Vagina (tissue), 2 donors: ENCODE measurements at regions not wholly inside any gene's neighbourhood (a gene's known extent, or its start where the extent isn't known, plus 50 kb on each side); places are given as distances from the start of the nearest gene placed in this dataset.
"Not testable (repeated sequence)": the region's sequence is repeated elsewhere in the genome, so short reads cannot be mapped to it uniquely, and the experiment has no call there.

Source experiments
- DNase-seq, 2 donors: peaks; one replicate each; pipeline ENCODE4 v3.0.0-alpha.2; 2017; ENCODE audit errors: extremely low spot score in 2 of 2
- H3K27ac ChIP-seq: fragments of 200-600 bp; sonication (generic); one replicate; pipeline ENCODE4 v1.5.1; 2019
- H3K27me3 ChIP-seq: fragments of 200-600 bp; sonication (generic); one replicate; pipeline ENCODE4 v1.5.1; 2019
- H3K36me3 ChIP-seq, 2 donors: fragments of 200-600 bp; sonication (generic); one replicate each; pipeline ENCODE4 v1.5.1; 2017 to 2019
- H3K4me1 ChIP-seq: fragments of 200-600 bp; sonication (generic); one replicate; pipeline ENCODE4 v1.5.1; 2019
- H3K4me3 ChIP-seq, 2 donors: fragments of 200-600 bp; sonication (generic); 1 replicate in 1 of 2; 2 replicates in 1 of 2; pipeline ENCODE4 v1.5.1; 2016 to 2019
- H3K9me3 ChIP-seq: fragments of 200-600 bp; sonication (generic); one replicate; pipeline ENCODE4 v1.5.1; 2019
- CTCF ChIP-seq, 3 experiments: fragments of 450-650 bp in 2 of 3; fragments of 200-600 bp in 1 of 3; sonication (generic) in 1 of 3; IDR thresholded peaks; one replicate each; pipeline ENCODE4 v1.5.1; 2017 to 2019; ENCODE audit warnings: antibody characterized with exemption in 3 of 3, mild to moderate bottlenecking in 2 of 3, moderate library complexity in 2 of 3
- POLR2A ChIP-seq, 2 donors: fragments of 450-650 bp; IDR thresholded peaks; one replicate each; pipeline ENCODE4 v1.6.1; 2017; ENCODE audit warnings: antibody characterized with exemption in 2 of 2, mild to moderate bottlenecking in 2 of 2, moderate library complexity in 2 of 2
- POLR2AphosphoS5 ChIP-seq, 2 donors: sonication (generic); formaldehyde crosslinking; IDR thresholded peaks; one replicate each; pipeline ENCODE4 v1.9.0; 2017; ENCODE audit warnings: antibody characterized with exemption in 2 of 2, mild to moderate bottlenecking in 2 of 2, low read depth in 1 of 2; ENCODE audit not compliant: insufficient read depth in 1 of 2
- intact Hi-C: fragments of 100-400 bp; cut with DNase I; formaldehyde crosslinking; loops from one replicate; pipeline ENCODE4 v1.15.1; 2023

DNA sequence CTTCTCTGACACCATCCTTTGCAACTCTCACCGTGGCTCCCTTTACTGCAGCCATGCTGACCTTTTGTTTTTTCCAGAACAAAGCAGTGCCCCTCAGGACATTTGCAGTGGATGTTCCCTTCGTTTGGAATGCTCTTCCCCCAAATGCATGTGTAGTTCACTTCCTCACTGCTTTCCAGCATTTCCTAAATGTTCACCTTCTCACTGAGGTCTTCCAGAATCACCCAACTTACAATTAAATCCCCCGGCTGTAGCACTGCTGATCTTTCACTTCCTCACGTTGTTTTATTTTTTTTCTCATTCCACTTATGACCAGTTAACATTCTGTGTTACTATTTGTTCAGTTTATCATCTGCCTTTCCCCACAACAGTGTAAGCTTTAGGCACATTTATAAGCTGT is 73.1 kb downstream of the GASK1B start:
- Histone ChIP-seq H3K4me1 (peaks cover 7% of the 10 kb centered on the region), H3K27me3 (no peaks in the 10 kb centered on the region), H3K4me3 (no peak overlapping the region), H3K36me3 (no peaks in the 10 kb centered on the region), H3K27ac (no peak overlapping the region), H3K9me3 (no peaks in the 10 kb centered on the region)
- TF ChIP-seq POLR2A (IDR thresholded peaks at IDR 0.05), result no peak
- no peak for TF ChIP-seq POLR2AphosphoS5 (IDR thresholded peaks at IDR 0.05; ENCODE audit: insufficient read depth in 1 of 2, low read depth in 1 of 2)
- no peak for TF ChIP-seq CTCF (IDR thresholded peaks at IDR 0.05)
- intact Hi-C loops, result no loop called here
- no peak for DNase-seq

DNA sequence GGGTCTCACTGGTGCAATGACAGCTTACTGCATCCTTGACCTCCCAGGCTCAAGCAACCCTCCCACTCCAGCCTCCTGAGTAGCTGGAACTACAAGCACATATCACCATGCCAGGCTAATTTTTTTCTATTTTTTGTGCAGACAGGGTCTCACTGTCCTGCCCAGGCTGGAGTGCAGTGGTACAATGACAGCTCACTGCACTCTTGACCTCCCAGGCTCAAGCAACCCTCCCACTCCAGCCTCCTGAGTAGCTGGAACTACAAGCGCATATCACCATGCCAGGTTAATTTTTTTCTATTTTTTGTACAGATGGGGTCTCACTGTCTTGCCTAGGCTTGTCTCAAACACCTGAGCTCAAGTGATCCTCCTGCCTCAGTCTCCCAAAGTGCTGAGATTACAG is 74.0 kb downstream of the GASK1B start:
- no peaks in the 10 kb centered on the region for H3K36me3 ChIP-seq
- no peak for DNase-seq
- H3K9me3 ChIP-seq, result no peaks in the 10 kb centered on the region
- intact Hi-C loops, result no loop called here
- H3K27ac ChIP-seq, result no peak overlapping the region
- H3K4me3 ChIP-seq, result no peak overlapping the region
- no peaks in the 10 kb centered on the region for H3K27me3 ChIP-seq
- TF ChIP-seq CTCF (IDR thresholded peaks at IDR 0.05) (no peak), POLR2A (IDR thresholded peaks at IDR 0.05) (no peak), POLR2AphosphoS5 (IDR thresholded peaks at IDR 0.05; ENCODE audit: insufficient read depth in 1 of 2, low read depth in 1 of 2) (no peak)
- peaks cover 13% of the 10 kb centered on the region for H3K4me1 ChIP-seq

- intact Hi-C loops, result no loop called here
- Histone ChIP-seq H3K9me3 (no peaks in the 10 kb centered on the region), H3K4me1 (peaks cover 13% of the 10 kb centered on the region), H3K36me3 (no peaks in the 10 kb centered on the region), H3K27ac (no peak overlapping the region), H3K27me3 (no peaks in the 10 kb centered on the region), H3K4me3 (no peak overlapping the region)
- DNase-seq, result no peak
- TF ChIP-seq CTCF (IDR thresholded peaks at IDR 0.05), result no peak
- TF ChIP-seq POLR2AphosphoS5 (IDR thresholded peaks at IDR 0.05; ENCODE audit: insufficient read depth in 1 of 2, low read depth in 1 of 2), result no peak
- TF ChIP-seq POLR2A (IDR thresholded peaks at IDR 0.05), result no peak
Observed at GRCh38 chr4:158094413-158095134, 78.3 kb downstream of the GASK1B start.

GRCh38 chr4:158090323-158090722 is 82.5 kb downstream of the GASK1B start:
- no peak for TF ChIP-seq CTCF (IDR thresholded peaks at IDR 0.05)
- Histone ChIP-seq H3K27me3 (no peaks in the 10 kb centered on the region), H3K9me3 (no peaks in the 10 kb centered on the region), H3K4me3 (no peak overlapping the region), H3K4me1 (peaks cover 12% of the 10 kb centered on the region), H3K27ac (no peak overlapping the region), H3K36me3 (no peaks in the 10 kb centered on the region)
- intact Hi-C loops, result no loop called here
- no peak for DNase-seq

DNA sequence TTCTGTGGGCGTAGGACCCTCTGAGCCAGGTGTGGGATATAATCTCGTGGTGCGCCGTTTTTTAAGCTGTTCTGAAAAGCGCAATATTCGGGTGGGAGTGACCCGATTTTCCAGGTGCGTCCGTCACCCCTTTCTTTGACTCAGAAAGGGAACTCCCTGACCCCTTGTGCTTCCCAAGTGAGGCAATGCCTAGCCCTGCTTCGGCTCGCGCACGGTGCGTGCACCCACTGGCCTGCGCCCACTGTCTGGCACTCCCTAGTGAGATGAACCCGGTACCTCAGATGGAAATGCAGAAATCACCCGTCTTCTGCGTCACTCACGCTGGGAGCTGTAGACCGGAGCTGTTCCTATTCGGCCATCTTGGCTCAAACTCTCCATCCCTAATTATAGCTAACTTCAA is 82.9 kb downstream of the GASK1B start:
- H3K4me3 ChIP-seq, H3K36me3 ChIP-seq, H3K27me3 ChIP-seq, H3K4me1 ChIP-seq, intact Hi-C loops, H3K27ac ChIP-seq, H3K9me3 ChIP-seq, DNase-seq: not testable (repeated sequence)
